ENCODE measurements at regions not wholly inside any gene's neighbourhood (a gene's known extent, or its start where the extent isn't known, plus 50 kb on each side); places are given as distances from the start of the nearest gene placed in this dataset.

DNA sequence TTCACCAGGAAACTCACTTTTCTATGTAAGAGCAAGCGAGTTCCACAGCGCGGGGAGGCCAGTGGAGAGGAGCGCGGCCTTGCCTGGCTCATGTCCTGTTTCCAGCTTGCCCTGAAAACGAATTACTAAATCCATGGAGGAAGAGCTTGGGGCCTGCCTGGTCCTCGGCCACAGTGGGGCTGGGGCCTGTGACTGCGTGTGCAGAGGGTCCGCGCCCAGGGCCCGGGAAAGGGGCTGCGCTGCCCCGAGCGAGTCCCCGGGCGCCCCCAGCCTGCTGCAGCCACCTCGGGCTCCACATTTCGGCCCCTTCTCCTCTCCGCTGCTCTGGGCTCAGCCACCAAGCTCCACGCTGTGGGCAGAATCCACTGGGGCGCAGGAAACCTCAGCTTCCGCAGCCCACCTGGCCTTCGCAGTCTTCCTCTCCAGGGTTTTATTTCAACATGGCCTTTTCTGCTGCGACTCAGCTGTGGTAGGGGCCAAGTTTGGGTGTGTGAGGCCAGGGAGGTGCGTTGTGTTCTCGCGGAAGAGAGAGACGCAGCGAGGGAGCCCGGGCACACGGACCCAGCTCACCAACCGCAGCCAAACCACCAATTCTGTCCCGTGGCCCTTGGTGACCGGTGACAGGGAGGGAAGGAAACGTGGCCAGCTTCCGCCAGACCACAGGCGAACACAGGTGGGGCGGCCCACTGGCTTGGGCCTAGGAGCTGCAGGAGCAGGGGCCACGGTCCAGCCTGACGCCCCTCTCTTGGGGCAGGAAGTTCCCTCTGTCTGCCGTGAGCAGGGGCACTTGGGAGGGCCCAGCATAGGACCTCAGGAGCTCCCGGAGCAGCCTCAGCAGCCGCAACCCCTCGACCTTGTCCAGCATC lies 211.4 kb downstream of the ERMARD start:
- Histone ChIP-seq H3K27ac (no peak overlapping the region), H3K9me3 (ENCODE audit: severe bottlenecking) (no peaks in the 10 kb centered on the region), H3K36me3 (no peaks in the 10 kb centered on the region), H3K27me3 (ENCODE audit: insufficient read depth, low read depth, severe bottlenecking) (no peaks in the 10 kb centered on the region), H3K4me3 (ENCODE audit: low read depth, low read length) (no peak overlapping the region)
- TF ChIP-seq, protein P1, sequence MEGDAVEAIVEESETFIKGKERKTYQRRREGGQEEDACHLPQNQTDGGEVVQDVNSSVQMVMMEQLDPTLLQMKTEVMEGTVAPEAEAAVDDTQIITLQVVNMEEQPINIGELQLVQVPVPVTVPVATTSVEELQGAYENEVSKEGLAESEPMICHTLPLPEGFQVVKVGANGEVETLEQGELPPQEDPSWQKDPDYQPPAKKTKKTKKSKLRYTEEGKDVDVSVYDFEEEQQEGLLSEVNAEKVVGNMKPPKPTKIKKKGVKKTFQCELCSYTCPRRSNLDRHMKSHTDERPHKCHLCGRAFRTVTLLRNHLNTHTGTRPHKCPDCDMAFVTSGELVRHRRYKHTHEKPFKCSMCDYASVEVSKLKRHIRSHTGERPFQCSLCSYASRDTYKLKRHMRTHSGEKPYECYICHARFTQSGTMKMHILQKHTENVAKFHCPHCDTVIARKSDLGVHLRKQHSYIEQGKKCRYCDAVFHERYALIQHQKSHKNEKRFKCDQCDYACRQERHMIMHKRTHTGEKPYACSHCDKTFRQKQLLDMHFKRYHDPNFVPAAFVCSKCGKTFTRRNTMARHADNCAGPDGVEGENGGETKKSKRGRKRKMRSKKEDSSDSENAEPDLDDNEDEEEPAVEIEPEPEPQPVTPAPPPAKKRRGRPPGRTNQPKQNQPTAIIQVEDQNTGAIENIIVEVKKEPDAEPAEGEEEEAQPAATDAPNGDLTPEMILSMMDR (IDR thresholded peaks at IDR 0.05; ENCODE audit: low read depth, low read length), result no peak
- DNase-seq, result no peak

DNA sequence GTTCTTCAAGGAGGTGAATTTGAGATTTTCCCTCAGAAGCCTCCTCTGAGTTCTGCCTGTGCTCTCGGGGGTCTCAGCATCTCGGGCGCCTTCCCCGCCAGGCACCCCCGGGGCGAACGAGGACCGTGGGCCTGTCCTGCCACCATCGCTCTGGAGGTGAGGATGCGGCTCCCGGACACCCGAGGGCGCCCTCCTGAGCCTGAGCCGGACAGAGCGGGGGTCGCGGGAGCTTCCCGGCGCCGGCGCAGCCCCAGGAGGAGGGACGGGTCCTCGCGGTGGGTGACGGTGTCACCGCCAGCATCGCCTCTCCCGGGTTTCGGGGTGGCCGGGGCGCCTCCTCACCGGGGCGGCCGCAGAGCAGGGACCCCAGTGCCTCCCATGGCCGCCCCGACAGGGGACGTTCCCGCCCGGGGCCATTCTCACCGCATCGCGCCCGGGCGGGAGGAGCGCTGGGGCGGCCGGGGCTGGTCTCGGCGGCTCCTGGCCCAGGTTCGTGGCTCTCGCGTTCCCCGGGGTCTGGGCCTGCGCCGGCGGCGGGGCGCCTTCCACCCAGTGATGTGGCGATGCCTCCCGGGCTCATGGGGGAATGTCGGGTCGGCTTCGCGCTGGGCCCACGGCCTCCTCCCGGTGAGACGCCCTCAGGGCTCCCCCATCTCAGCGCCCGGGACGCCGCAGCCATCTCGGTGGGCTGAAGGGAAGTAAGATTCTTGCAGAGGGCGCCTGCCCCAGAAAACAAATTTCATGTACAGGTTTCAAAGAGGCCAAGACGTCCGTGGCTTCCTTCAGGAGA lies 210.5 kb downstream of the ERMARD start:
- Histone ChIP-seq H3K9me3 (ENCODE audit: severe bottlenecking) (no peaks in the 10 kb centered on the region), H3K4me3 (ENCODE audit: low read depth, low read length) (no peak overlapping the region), H3K36me3 (no peaks in the 10 kb centered on the region), H3K27ac (no peak overlapping the region), H3K27me3 (ENCODE audit: insufficient read depth, low read depth, severe bottlenecking) (no peaks in the 10 kb centered on the region)
- DNase-seq, result no peak
- TF ChIP-seq, protein P1 (IDR thresholded peaks at IDR 0.05; ENCODE audit: low read depth, low read length), result 0 out of 2 replicates have a peak, but pooled peaks have one; percentile 4

DNA sequence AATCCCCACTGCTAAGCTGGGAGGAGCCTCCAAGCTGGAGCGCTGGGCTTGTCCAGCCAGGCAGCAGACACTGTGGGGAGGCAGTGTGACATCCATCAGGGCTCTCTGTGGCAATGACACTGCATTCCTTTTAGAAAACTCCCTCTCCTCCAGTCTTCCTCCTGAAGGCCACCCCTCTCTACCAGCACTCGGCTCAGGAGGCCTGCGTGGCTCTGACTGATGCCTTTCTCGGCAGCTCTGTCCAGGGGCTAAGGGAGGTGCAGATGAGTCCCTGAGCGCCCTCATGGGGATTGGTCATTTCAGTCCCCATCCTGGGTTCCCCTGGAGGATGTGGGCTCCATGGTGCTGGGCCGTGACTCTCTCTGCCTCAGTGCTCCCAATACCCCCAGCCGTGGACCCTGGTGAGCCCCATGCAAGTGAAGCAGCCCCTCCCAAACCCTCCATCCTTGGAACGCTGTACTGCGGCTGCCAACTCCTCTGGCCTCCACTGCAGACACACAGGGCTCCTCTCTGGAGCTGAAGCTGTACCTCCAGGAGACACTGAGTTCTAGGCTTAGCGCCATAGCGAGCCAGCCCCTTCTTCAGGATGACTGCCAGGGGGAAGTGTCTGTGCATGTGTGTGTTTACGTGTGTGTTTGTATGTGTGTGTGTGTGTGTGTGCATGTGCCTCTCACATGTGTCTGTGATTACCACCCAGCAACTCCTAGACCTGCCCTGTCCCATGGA lies 209.6 kb downstream of the ERMARD start:
- H3K27me3 ChIP-seq (ENCODE audit: insufficient read depth, low read depth, severe bottlenecking), result no peaks in the 10 kb centered on the region
- H3K9me3 ChIP-seq (ENCODE audit: severe bottlenecking), result no peaks in the 10 kb centered on the region
- no peaks in the 10 kb centered on the region for H3K36me3 ChIP-seq
- TF ChIP-seq, protein P1 (IDR thresholded peaks at IDR 0.05; ENCODE audit: low read depth, low read length), result no peak
- no peak overlapping the region for H3K27ac ChIP-seq
- no peak overlapping the region for H3K4me3 ChIP-seq (ENCODE audit: low read depth, low read length)
- DNase-seq, result no peak

DNA sequence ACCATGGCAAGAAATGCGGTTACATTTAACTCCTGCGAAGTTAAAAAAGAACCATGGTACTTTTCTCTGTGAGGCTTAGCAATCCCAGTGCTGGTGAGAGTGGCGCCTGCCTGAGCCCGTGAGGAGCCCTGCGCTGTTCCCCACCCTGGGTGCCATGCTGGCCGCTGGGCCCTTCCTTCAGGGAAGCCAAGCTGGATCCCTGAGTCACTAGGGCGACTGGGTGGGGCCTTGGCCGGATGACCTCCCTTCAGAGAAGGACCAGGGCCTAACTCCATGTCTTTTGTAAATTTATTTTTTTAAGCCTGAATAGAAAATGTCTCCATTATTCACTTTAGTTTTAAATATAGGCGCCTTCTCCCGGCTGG lies 209.1 kb downstream of the ERMARD start:
- TF ChIP-seq, protein P1 (IDR thresholded peaks at IDR 0.05; ENCODE audit: low read depth, low read length), result no peak
- H3K27me3 ChIP-seq (ENCODE audit: insufficient read depth, low read depth, severe bottlenecking), result no peaks in the 10 kb centered on the region
- H3K4me3 ChIP-seq (ENCODE audit: low read depth, low read length), result no peak overlapping the region
- no peak for DNase-seq
- H3K9me3 ChIP-seq (ENCODE audit: severe bottlenecking), result no peaks in the 10 kb centered on the region
- no peaks in the 10 kb centered on the region for H3K36me3 ChIP-seq
- no peak overlapping the region for H3K27ac ChIP-seq

DNA sequence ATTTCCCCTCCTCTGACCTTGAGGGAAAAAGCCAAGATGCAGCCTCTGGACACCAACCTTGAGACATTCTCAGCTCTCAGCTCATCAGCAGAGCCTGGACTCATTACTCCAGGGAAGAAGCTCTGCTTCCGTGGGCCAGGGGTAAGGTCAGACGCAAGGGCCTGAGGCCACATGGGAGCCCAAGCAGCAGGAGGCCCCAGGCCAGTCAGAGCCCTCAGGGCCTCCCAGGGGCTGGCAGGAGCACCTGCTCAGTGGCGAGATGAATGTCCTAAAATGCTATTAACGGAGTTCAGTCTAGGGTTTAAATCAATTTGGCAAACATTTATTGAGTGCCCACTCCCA lies 208.6 kb downstream of the ERMARD start:
- TF ChIP-seq, protein P1 (IDR thresholded peaks at IDR 0.05; ENCODE audit: low read depth, low read length), result no peak
- Histone ChIP-seq H3K27me3 (ENCODE audit: insufficient read depth, low read depth, severe bottlenecking) (no peaks in the 10 kb centered on the region), H3K4me3 (ENCODE audit: low read depth, low read length) (no peak overlapping the region), H3K27ac (no peak overlapping the region), H3K36me3 (no peaks in the 10 kb centered on the region), H3K9me3 (ENCODE audit: severe bottlenecking) (no peaks in the 10 kb centered on the region)
- DNase-seq, result no peak
